ENCODE measurements at regions not wholly inside any gene's neighbourhood (a gene's known extent, or its start where the extent isn't known, plus 50 kb on each side); places are given as distances from the start of the nearest gene placed in this dataset.

GRCh38 chr2:10981451-10981850 is 69.7 kb downstream of the KCNF1 start:
- CTCF ChIA-PET, result no interaction called here

More at GRCh38 chr2:10981451-10981850, 69.7 kb downstream of the KCNF1 start:
- Histone ChIP-seq H2BK5ac (ENCODE audit: low read depth, low read length, poor library complexity, severe bottlenecking) (no peak overlapping the region), H3K4me1 (ENCODE audit: control insufficient read depth, insufficient read depth, low read length) (peaks cover 9% of the 10 kb centered on the region; the same call in 1 of the 2 replicates), H2AFZ (replicated peaks; ENCODE audit: low read length, poor library complexity) (no peak overlapping the region), H3K27ac (ENCODE audit: insufficient read depth, low read length) (no peak overlapping the region), H4K20me1 (ENCODE audit: insufficient read depth, low read length) (no peaks in the 10 kb centered on the region), H3K9me3 (ENCODE audit: control insufficient read depth, insufficient read depth, low read length) (no peaks in the 10 kb centered on the region), H3K36me3 (ENCODE audit: control insufficient read depth, insufficient read depth, low read length) (no peaks in the 10 kb centered on the region), H2BK15ac (ENCODE audit: low read depth, low read length) (no peak overlapping the region), H3K4ac (ENCODE audit: low read depth, low read length) (no peak overlapping the region), H4K91ac (ENCODE audit: insufficient read depth, low read depth, low read length) (no peak overlapping the region), H4K5ac (ENCODE audit: low read depth, low read length) (no peak overlapping the region), H2AK5ac (ENCODE audit: low read depth, low read length) (no peak overlapping the region), H3K4me2 (ENCODE audit: low read depth, low read length) (no peak overlapping the region), H3K14ac (replicated peaks; ENCODE audit: low read depth, low read length) (no peak overlapping the region), H3K9me1 (ENCODE audit: insufficient read depth, low read length) (peaks cover 6% of the 10 kb centered on the region; the same call in 1 of the 2 replicates), H3K4me3 (ENCODE audit: insufficient read depth, low read depth, low read length) (no peak overlapping the region), H3K27me3 (ENCODE audit: control insufficient read depth, insufficient read depth, low read length) (no peaks in the 10 kb centered on the region; the same call in 1 of the 2 replicates), H3K9ac (ENCODE audit: low read depth, low read length) (no peak overlapping the region), H3K23ac (ENCODE audit: low read depth, low read length) (no peak overlapping the region), H4K8ac (ENCODE audit: low read depth in 2 of 2, low read length in 2 of 2) (no peak overlapping the region), H2AK9ac (replicated peaks; ENCODE audit: low read depth, low read length, poor library complexity) (no peak overlapping the region), H3K18ac (ENCODE audit: low read depth, low read length) (no peak overlapping the region), H3K56ac (ENCODE audit: extremely low read depth, insufficient read depth, low read length) (no peak overlapping the region), H2BK20ac (ENCODE audit: low read depth, low read length) (no peak overlapping the region), H2BK120ac (ENCODE audit: low read depth, low read length) (no peak overlapping the region), H3K79me1 (ENCODE audit: low read depth in 1 of 2, low read length in 2 of 2) (no peaks in the 10 kb centered on the region)
- intact Hi-C loops (cut with micrococcal nuclease) (no loop called here), dilution Hi-C loops (cut with HindIII; ENCODE audit: low sequenced_read_pairs, unreplicated experiment) (no loop called here), in situ Hi-C loops (cut with MboI; ENCODE audit: low sequenced_read_pairs) (no loop called here)
- POLR2A ChIA-PET (ENCODE audit: unreplicated experiment), result no interaction called here
- TF ChIP-seq, protein P1, sequence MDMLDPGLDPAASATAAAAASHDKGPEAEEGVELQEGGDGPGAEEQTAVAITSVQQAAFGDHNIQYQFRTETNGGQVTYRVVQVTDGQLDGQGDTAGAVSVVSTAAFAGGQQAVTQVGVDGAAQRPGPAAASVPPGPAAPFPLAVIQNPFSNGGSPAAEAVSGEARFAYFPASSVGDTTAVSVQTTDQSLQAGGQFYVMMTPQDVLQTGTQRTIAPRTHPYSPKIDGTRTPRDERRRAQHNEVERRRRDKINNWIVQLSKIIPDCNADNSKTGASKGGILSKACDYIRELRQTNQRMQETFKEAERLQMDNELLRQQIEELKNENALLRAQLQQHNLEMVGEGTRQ (IDR thresholded peaks at IDR 0.05; ENCODE audit: low read depth, low read length), result no peak
- TF ChIP-seq, protein P2, sequence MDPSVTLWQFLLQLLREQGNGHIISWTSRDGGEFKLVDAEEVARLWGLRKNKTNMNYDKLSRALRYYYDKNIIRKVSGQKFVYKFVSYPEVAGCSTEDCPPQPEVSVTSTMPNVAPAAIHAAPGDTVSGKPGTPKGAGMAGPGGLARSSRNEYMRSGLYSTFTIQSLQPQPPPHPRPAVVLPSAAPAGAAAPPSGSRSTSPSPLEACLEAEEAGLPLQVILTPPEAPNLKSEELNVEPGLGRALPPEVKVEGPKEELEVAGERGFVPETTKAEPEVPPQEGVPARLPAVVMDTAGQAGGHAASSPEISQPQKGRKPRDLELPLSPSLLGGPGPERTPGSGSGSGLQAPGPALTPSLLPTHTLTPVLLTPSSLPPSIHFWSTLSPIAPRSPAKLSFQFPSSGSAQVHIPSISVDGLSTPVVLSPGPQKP (IDR thresholded peaks at IDR 0.05; ENCODE audit: borderline replicate concordance, low read depth, low read length), result no peak
- TF ChIP-seq RFX5 (IDR thresholded peaks at IDR 0.05; ENCODE audit: low read depth, low read length), result no peak
- TF ChIP-seq CEBPB (IDR thresholded peaks at IDR 0.05; ENCODE audit: low read depth, low read length), result no peak
- TF ChIP-seq CHD1 (IDR thresholded peaks at IDR 0.05; ENCODE audit: low read depth, low read length), result no peak
- TF ChIP-seq RCOR1 (IDR thresholded peaks at IDR 0.05; ENCODE audit: insufficient replicate concordance, low read length), result no peak
- TF ChIP-seq NFE2L2 (IDR thresholded peaks at IDR 0.05; ENCODE audit: low read depth, low read length), result no peak
- no peak for TF ChIP-seq MXI1 (IDR thresholded peaks at IDR 0.05; ENCODE audit: borderline replicate concordance, low read depth, low read length)
- no peak for TF ChIP-seq SMC3 (IDR thresholded peaks at IDR 0.05; ENCODE audit: low read depth, low read length)
- TF ChIP-seq MAZ (IDR thresholded peaks at IDR 0.05; ENCODE audit: borderline replicate concordance, low read depth, low read length), result no peak
- TF ChIP-seq FOS (IDR thresholded peaks at IDR 0.05; ENCODE audit: low read depth, low read length), result no peak
- TF ChIP-seq MAFK (IDR thresholded peaks at IDR 0.05; ENCODE audit: low read depth, low read length), result no peak
- no peak for TF ChIP-seq POLR2A (IDR thresholded peaks at IDR 0.05; ENCODE audit: low read depth, low read length)
- BruUV-seq (replicated peaks), result no TSS peak
- ATAC-seq (ENCODE audit: low read depth) (no peak), DNase-seq (no peak)
- WGBS, 2 experiments (ENCODE audit: extremely low coverage in 2 of 2, insufficient read length in 1 of 2), result no CpG with 5 or more reads among the region's 7 CpGs
